Smooth muscle cell (in vitro differentiated cells): ENCODE measurements at regions not wholly inside any gene's neighbourhood (a gene's known extent, or its start where the extent isn't known, plus 50 kb on each side); places are given as distances from the start of the nearest gene placed in this dataset.

ENCODE experiments used
- DNase-seq: peaks from one replicate; lab custom pipeline; 2025; ENCODE audit not compliant: unreplicated experiment; lab: John Stamatoyannopoulos, UW
- H2AFZ ChIP-seq: fragments of 200-600 bp; sonication (generic); 2 replicates; pipeline ENCODE4 v1.6.0; 2016; ENCODE audit warnings: antibody characterized with exemption, low read depth, mild to moderate bottlenecking
- H3F3A ChIP-seq: fragments of 200-600 bp; sonication (generic); 2 replicates; pipeline ENCODE4 v1.6.0; 2017; ENCODE audit warnings: antibody characterized with exemption, low read depth
- H3K27ac ChIP-seq: fragments of 200-600 bp; sonication (generic); 2 replicates; pipeline ENCODE4 v1.5.1; 2016; ENCODE audit warnings: low read depth, mild to moderate bottlenecking
- H3K27me3 ChIP-seq: fragments of 200-600 bp; sonication (generic); 2 replicates; pipeline ENCODE4 v1.6.1; 2016; ENCODE audit warnings: low read depth, mild to moderate bottlenecking
- H3K36me3 ChIP-seq: fragments of 200-600 bp; sonication (generic); 2 replicates; pipeline ENCODE4 v1.5.1; 2016; ENCODE audit warnings: low read depth
- H3K4me1 ChIP-seq: fragments of 200-600 bp; sonication (generic); 2 replicates; pipeline ENCODE4 v1.5.1; 2016; ENCODE audit warnings: low read depth
- H3K4me2 ChIP-seq: fragments of 200-600 bp; sonication (generic); 2 replicates; pipeline ENCODE4 v1.6.0; 2016; ENCODE audit warnings: mild to moderate bottlenecking
- H3K4me3 ChIP-seq: fragments of 200-600 bp; sonication (generic); 2 replicates; pipeline ENCODE4 v1.5.1; 2016; ENCODE audit warnings: mild to moderate bottlenecking
- H3K79me2 ChIP-seq: fragments of 200-600 bp; sonication (generic); 2 replicates; pipeline ENCODE4 v1.6.0; 2016; ENCODE audit warnings: low read depth, mild to moderate bottlenecking
- H3K9ac ChIP-seq: fragments of 200-600 bp; sonication (generic); 2 replicates; pipeline ENCODE4 v1.6.0; 2016; ENCODE audit warnings: low read depth
- H3K9me3 ChIP-seq: fragments of 200-600 bp; sonication (generic); replicated peaks from 2 replicates; pipeline ENCODE4 v1.5.1; 2016; ENCODE audit warnings: low read depth
- H4K20me1 ChIP-seq: fragments of 200-600 bp; sonication (generic); 2 replicates; pipeline ENCODE4 v1.6.0; 2016; ENCODE audit warnings: low read depth
- WGBS: methylation state at CpG from one replicate; pipeline ENCODE4 v1.1.7; 2016; ENCODE audit warnings: low lambda C conversion rate; 5-methylcytosine and 5-hydroxymethylcytosine counted together
- TF ChIP-seq, protein P1 (sequence below): fragments of 200-600 bp; sonication (generic); IDR thresholded peaks from 2 replicates; pipeline ENCODE4 v1.5.1; 2017; ENCODE audit warnings: borderline replicate concordance, mild to moderate bottlenecking, antibody characterized with exemption; ENCODE audit not compliant: insufficient read depth, poor library complexity, severe bottlenecking

DNA sequence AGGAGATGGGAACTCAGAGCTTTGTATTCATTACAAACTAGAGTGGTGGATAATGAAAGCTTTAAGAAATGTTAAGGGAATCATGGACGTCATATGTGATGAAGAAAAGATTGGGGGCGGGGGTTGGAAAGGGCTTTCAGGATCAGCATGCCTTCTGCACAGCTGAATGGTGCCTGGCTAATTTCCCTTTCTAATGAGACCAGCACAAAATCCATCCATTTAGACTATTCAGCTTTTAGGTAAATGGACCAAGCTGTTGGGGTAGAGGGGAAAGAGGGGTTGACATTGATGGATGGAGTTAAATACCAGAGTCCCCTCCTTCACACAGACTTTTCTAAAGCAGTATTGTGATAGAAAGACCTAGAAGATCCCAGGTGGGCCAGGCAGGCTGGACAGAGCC is 737.9 kb upstream of the WWC1 start:
- Histone ChIP-seq H3K4me1 (peaks cover 7% of the 10 kb centered on the region), H3K9me3 (no peaks in the 10 kb centered on the region), H3K4me2 (no peak overlapping the region), H2AFZ (no peak overlapping the region), H3K27me3 (no peaks in the 10 kb centered on the region), H3F3A (no peaks in the 10 kb centered on the region), H3K9ac (no peak overlapping the region), H4K20me1 (no peaks in the 10 kb centered on the region), H3K4me3 (no peak overlapping the region), H3K36me3 (no peaks in the 10 kb centered on the region), H3K79me2 (no peaks in the 10 kb centered on the region), H3K27ac (no peak overlapping the region)
- WGBS, result 96% methylated on average over 2 of the region's 2 CpGs
- TF ChIP-seq, protein P1, sequence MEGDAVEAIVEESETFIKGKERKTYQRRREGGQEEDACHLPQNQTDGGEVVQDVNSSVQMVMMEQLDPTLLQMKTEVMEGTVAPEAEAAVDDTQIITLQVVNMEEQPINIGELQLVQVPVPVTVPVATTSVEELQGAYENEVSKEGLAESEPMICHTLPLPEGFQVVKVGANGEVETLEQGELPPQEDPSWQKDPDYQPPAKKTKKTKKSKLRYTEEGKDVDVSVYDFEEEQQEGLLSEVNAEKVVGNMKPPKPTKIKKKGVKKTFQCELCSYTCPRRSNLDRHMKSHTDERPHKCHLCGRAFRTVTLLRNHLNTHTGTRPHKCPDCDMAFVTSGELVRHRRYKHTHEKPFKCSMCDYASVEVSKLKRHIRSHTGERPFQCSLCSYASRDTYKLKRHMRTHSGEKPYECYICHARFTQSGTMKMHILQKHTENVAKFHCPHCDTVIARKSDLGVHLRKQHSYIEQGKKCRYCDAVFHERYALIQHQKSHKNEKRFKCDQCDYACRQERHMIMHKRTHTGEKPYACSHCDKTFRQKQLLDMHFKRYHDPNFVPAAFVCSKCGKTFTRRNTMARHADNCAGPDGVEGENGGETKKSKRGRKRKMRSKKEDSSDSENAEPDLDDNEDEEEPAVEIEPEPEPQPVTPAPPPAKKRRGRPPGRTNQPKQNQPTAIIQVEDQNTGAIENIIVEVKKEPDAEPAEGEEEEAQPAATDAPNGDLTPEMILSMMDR, result no peak
- DNase-seq, result no peak

DNA sequence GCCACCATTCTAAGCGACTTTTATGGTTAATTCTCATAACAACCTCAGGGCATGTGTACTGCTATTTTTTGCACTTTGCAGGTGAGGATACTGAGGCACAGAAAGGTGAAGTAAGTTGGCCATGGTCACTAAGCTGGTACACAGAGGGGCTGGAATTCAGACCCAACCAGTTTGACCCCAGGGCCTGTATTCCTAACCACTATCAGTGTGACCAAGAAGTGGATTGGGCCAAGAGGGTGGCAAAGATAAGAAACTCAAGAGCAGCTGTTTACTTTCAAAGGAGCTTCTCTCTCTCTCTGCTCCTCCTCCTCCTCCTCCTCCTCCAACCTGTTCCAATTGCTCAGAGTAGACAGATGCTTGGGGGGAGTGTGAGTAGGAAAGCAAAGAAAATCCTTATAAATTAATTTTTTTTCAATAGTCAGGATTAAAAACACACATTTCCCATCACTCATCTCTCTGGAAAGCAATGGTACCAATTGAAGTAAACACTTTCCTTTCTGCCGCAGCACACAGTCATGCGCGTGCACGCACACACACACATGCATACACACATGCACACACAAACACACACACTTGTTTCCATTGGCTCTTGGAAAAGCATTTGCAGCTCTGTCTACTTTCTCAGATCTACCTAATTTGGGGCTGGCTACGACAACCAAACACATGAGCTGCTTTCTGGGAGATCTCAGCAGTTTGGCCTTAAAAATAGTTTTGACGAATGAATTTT is 736.7 kb upstream of the WWC1 start:
- Histone ChIP-seq H3K27ac (no peak overlapping the region), H2AFZ (no peak overlapping the region), H3K36me3 (no peaks in the 10 kb centered on the region), H4K20me1 (no peaks in the 10 kb centered on the region), H3K9me3 (no peaks in the 10 kb centered on the region), H3F3A (no peaks in the 10 kb centered on the region), H3K4me3 (no peak overlapping the region), H3K27me3 (no peaks in the 10 kb centered on the region), H3K4me2 (no peak overlapping the region), H3K4me1 (peaks cover 7% of the 10 kb centered on the region), H3K79me2 (no peaks in the 10 kb centered on the region), H3K9ac (no peak overlapping the region)
- WGBS, result 96% methylated on average over 7 of the region's 7 CpGs
- no peak for DNase-seq
- TF ChIP-seq, protein P1, result no peak

DNA sequence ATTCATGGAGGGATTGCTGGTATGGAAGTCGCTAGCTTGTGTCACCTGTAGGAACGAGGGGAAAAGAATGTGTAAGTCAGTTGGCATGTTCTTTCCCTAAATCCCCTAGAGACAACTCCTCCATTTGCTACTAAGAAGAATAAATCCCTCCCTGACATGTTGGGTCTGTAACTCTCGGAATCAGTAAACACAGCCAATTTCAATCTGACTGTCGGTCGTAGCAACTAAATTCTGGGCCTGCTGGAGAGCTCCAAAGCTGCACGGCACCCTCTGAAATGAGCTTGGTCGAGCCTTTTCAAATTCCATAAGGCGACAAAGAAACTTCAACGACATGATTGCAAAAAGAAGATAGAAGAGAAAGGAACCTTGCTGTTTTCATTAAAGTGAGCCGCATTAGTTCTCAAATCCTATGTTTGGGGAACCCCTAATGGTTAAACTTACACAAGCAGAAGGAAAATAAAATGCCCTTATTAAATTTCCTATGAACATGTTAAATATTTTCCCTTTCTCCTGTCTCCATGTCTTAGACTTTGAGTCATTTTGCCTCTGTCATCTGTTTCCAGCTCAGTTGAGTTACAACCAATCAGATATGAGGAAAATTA is 735.8 kb upstream of the WWC1 start:
- DNase-seq, result no peak
- peaks cover 7% of the 10 kb centered on the region for H3K4me1 ChIP-seq
- H3K79me2 ChIP-seq, result no peaks in the 10 kb centered on the region
- no peaks in the 10 kb centered on the region for H3K27me3 ChIP-seq
- WGBS, result 62% methylated on average over 10 of the region's 10 CpGs
- H3K27ac ChIP-seq, result no peak overlapping the region
- H4K20me1 ChIP-seq, result no peaks in the 10 kb centered on the region
- H3K36me3 ChIP-seq, result no peaks in the 10 kb centered on the region
- TF ChIP-seq, protein P1, result no peak
- no peak overlapping the region for H3K9ac ChIP-seq
- H3K4me3 ChIP-seq, result no peak overlapping the region
- H2AFZ ChIP-seq, result no peak overlapping the region
- no peaks in the 10 kb centered on the region for H3F3A ChIP-seq
- H3K9me3 ChIP-seq, result no peaks in the 10 kb centered on the region
- H3K4me2 ChIP-seq, result no peak overlapping the region

DNA sequence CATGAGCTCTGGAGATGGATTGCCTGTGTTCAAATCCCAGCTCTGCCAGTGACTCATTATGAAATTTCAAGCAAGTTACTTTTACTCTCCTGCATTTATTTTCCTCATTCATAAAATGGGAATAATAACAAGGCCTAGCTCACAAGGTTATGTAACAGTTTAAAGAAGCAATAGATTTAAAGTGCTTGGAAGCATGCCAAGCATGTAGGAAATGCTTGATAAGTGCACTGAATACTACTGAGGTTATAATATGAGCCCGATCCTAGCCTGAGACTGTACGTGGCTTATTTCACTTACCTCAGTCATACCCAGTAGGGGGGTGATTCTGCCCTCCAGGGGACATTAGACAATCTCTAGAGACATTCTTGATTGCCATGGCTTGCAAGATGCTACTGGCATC is 734.1 kb upstream of the WWC1 start:
- TF ChIP-seq, protein P1, result no peak

More for the DNA sequence above, 734.1 kb upstream of the WWC1 start:
- H4K20me1 ChIP-seq, result no peaks in the 10 kb centered on the region
- DNase-seq, result no peak
- H3K4me2 ChIP-seq, result no peak overlapping the region
- peaks cover 7% of the 10 kb centered on the region for H3K4me1 ChIP-seq
- H3K79me2 ChIP-seq, result no peaks in the 10 kb centered on the region
- H3K27ac ChIP-seq, result no peak overlapping the region
- no peak overlapping the region for H2AFZ ChIP-seq
- H3K27me3 ChIP-seq, result no peaks in the 10 kb centered on the region
- H3K36me3 ChIP-seq, result no peaks in the 10 kb centered on the region
- no peaks in the 10 kb centered on the region for H3K9me3 ChIP-seq
- H3K9ac ChIP-seq, result no peak overlapping the region
- no peaks in the 10 kb centered on the region for H3F3A ChIP-seq
- WGBS, result 73% methylated on average over 2 of the region's 2 CpGs
- H3K4me3 ChIP-seq, result no peak overlapping the region
